HL-60 (cell line): ENCODE measurements at regions not wholly inside any gene's neighbourhood (a gene's known extent, or its start where the extent isn't known, plus 50 kb on each side); places are given as distances from the start of the nearest gene placed in this dataset.

ENCODE experiments used
- DNase-seq, 2 experiments: peaks; one replicate each; pipeline ENCODE4 v3.0.0-alpha.2; 2010 to 2020; ENCODE audit warnings: low read depth in 1 of 2, low spot score in 1 of 2
- H3K27ac ChIP-seq: fragments of 250-450 bp; sonication (Bioruptor Pico); replicated peaks from 2 replicates; pipeline ENCODE4 v1.5.1; 2020; ENCODE audit warnings: mild to moderate bottlenecking, moderate library complexity
- H3K27me3 ChIP-seq: fragments of 250-450 bp; sonication (Bioruptor Pico); 2 replicates; pipeline ENCODE4 v1.5.1; 2021; ENCODE audit warnings: mild to moderate bottlenecking, moderate library complexity; ENCODE audit not compliant: insufficient read depth, poor library complexity, severe bottlenecking
- H3K4me3 ChIP-seq: replicated peaks from 2 replicates; pipeline ENCODE4 v1.5.1; 2011; ENCODE audit warnings: mild to moderate bottlenecking, control low read depth, low read length; ENCODE audit not compliant: insufficient read depth
- GABPA ChIP-seq: IDR thresholded peaks from 2 replicates; pipeline ENCODE4 v1.6.1; 2012; ENCODE audit warnings: low read depth
- POLR2AphosphoS5 ChIP-seq: IDR thresholded peaks from 2 replicates; pipeline ENCODE4 v1.6.1; 2012; ENCODE audit warnings: low read depth
- SPI1 ChIP-seq: IDR thresholded peaks from 2 replicates; pipeline ENCODE4 v1.6.1; 2012; ENCODE audit warnings: low read depth, mild to moderate bottlenecking, borderline replicate concordance
- TF ChIP-seq, protein P1 (sequence below): IDR thresholded peaks from 2 replicates; pipeline ENCODE4 v1.6.1; 2012; ENCODE audit warnings: low read depth; ENCODE audit not compliant: insufficient replicate concordance
- TF ChIP-seq, protein P2 (sequence below): IDR thresholded peaks from one replicate; pipeline ENCODE4 v1.5.1; 2011; ENCODE audit warnings: low read length, control low read depth, inconsistent platforms; ENCODE audit not compliant: insufficient read depth

DNA sequence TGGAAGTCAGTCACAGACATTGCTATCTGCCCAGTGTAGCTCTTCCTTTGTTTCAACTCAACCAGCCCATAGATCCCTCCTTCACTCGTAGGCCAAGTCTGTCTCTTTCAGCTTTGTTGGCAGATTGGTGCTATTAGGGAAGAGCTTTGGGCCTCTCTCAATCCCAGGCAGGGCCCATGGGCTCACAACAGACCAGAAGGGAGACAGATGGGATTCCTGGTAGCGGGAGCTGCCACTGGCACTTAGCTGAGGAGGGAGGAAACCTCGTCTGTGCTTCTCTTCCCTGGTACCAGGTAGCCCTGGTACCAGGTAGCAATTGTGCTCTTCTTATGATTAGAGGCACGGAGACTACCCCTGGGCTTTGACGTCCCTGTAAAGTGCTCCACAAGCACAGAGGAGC lies 592.0 kb downstream of the TYW1 start:
- no peak for DNase-seq
- no peak for TF ChIP-seq SPI1
- TF ChIP-seq, protein P1, sequence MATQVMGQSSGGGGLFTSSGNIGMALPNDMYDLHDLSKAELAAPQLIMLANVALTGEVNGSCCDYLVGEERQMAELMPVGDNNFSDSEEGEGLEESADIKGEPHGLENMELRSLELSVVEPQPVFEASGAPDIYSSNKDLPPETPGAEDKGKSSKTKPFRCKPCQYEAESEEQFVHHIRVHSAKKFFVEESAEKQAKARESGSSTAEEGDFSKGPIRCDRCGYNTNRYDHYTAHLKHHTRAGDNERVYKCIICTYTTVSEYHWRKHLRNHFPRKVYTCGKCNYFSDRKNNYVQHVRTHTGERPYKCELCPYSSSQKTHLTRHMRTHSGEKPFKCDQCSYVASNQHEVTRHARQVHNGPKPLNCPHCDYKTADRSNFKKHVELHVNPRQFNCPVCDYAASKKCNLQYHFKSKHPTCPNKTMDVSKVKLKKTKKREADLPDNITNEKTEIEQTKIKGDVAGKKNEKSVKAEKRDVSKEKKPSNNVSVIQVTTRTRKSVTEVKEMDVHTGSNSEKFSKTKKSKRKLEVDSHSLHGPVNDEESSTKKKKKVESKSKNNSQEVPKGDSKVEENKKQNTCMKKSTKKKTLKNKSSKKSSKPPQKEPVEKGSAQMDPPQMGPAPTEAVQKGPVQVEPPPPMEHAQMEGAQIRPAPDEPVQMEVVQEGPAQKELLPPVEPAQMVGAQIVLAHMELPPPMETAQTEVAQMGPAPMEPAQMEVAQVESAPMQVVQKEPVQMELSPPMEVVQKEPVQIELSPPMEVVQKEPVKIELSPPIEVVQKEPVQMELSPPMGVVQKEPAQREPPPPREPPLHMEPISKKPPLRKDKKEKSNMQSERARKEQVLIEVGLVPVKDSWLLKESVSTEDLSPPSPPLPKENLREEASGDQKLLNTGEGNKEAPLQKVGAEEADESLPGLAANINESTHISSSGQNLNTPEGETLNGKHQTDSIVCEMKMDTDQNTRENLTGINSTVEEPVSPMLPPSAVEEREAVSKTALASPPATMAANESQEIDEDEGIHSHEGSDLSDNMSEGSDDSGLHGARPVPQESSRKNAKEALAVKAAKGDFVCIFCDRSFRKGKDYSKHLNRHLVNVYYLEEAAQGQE: no peak
- TF ChIP-seq, protein P2, sequence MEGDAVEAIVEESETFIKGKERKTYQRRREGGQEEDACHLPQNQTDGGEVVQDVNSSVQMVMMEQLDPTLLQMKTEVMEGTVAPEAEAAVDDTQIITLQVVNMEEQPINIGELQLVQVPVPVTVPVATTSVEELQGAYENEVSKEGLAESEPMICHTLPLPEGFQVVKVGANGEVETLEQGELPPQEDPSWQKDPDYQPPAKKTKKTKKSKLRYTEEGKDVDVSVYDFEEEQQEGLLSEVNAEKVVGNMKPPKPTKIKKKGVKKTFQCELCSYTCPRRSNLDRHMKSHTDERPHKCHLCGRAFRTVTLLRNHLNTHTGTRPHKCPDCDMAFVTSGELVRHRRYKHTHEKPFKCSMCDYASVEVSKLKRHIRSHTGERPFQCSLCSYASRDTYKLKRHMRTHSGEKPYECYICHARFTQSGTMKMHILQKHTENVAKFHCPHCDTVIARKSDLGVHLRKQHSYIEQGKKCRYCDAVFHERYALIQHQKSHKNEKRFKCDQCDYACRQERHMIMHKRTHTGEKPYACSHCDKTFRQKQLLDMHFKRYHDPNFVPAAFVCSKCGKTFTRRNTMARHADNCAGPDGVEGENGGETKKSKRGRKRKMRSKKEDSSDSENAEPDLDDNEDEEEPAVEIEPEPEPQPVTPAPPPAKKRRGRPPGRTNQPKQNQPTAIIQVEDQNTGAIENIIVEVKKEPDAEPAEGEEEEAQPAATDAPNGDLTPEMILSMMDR: no peak
- no peak for TF ChIP-seq GABPA
- TF ChIP-seq POLR2AphosphoS5: no peak
- no peaks in the 10 kb centered on the region for H3K27me3 ChIP-seq
- no peak overlapping the region for H3K27ac ChIP-seq
- H3K4me3 ChIP-seq: no peak overlapping the region

DNA sequence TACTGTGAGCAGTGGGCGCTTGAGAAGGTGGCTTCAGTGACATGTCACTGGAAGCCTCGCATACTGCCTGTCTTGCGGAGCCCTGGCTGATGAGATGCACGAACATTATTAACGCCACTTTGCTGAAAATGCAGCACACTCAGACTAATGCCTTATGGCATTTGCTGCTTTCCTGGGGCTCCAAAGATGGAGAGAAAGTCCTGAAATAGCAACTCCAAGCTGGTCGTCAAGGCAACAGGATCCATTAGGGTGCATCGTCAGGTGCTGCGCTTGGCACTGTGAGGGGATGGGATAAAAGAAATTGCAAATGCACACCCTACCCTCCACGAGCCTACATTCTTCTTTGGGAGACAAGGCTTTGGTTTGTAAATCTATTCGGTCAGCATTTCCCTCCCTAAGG lies 592.5 kb downstream of the TYW1 start:
- no peak overlapping the region for H3K27ac ChIP-seq
- TF ChIP-seq SPI1 (no peak), GABPA (no peak), POLR2AphosphoS5 (no peak)
- TF ChIP-seq, protein P1: no peak
- TF ChIP-seq, protein P2: no peak
- H3K4me3 ChIP-seq: no peak overlapping the region
- no peak for DNase-seq
- no peaks in the 10 kb centered on the region for H3K27me3 ChIP-seq

DNA sequence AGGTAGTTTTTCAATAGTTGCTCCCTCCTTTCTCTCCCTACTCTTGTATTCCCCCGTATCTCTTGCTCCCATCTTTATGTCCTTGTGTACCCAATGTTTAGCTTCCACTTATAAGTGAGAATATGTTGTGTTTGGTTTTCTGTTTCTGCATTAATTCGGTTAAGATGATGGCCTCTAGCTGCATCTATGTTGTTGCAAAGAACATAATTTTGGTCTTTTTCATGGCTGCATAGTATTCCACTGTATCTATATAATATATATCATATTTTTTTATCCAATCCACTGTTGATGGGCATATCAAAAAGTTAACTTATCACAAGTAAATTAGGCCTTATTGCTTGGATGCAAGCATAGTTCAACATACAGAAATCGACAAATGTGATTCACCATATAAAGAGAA lies 594.0 kb downstream of the TYW1 start:
- DNase-seq: no peak
- Histone ChIP-seq H3K4me3 (no peak overlapping the region), H3K27me3 (no peaks in the 10 kb centered on the region), H3K27ac (no peak overlapping the region)
- TF ChIP-seq, protein P2: no peak
- TF ChIP-seq POLR2AphosphoS5 (no peak), GABPA (no peak), SPI1 (no peak)
- TF ChIP-seq, protein P1: no peak
